ENCODE measurements at regions not wholly inside any gene's neighbourhood (a gene's known extent, or its start where the extent isn't known, plus 50 kb on each side); places are given as distances from the start of the nearest gene placed in this dataset.

- H3K4me2 ChIP-seq (replicated peaks; ENCODE audit: low read depth, low read length, poor library complexity, severe bottlenecking): no peak overlapping the region
- POLR2A ChIA-PET: no interaction called here
Observed at GRCh38 chr1:192438737-192439136, 121.9 kb downstream of the RGS21 start.

GRCh38 chr1:192439373-192440025 is 122.7 kb downstream of the RGS21 start:
- no peak overlapping the region for H3K9ac ChIP-seq (ENCODE audit: low read length)

More at GRCh38 chr1:192438737-192439136, 121.9 kb downstream of the RGS21 start:
- TF ChIP-seq EZH2 (IDR thresholded peaks at IDR 0.05; ENCODE audit: borderline replicate concordance, insufficient read depth, low read depth, low read length, poor library complexity, severe bottlenecking): no peak
- no peak for TF ChIP-seq CTCF (IDR thresholded peaks at IDR 0.05)
- Histone ChIP-seq H3K4me1 (ENCODE audit: control insufficient read depth in 2 of 2, insufficient read depth in 2 of 2, low read length in 2 of 2) (no peaks in the 10 kb centered on the region), H3K27ac (ENCODE audit: low read length in 2 of 2) (no peak overlapping the region), H3K4me3 (ENCODE audit: control extremely low read depth in 1 of 5, extremely low read depth in 1 of 5, insufficient read depth in 1 of 5, low read depth in 2 of 5, low read length in 4 of 5) (no peak overlapping the region), H3K9me3 (ENCODE audit: control extremely low read depth in 1 of 3, control insufficient read depth in 2 of 3, insufficient read depth in 1 of 3, low read length in 2 of 3) (no peaks in the 10 kb centered on the region), H3K9ac (ENCODE audit: low read length) (no peak overlapping the region), H3K27me3 (replicated peaks in 1 of 4; ENCODE audit: control extremely low read depth in 1 of 4, control insufficient read depth in 3 of 4, insufficient read depth in 4 of 4, low read length in 3 of 4) (no peaks in the 10 kb centered on the region), H3K36me3 (replicated peaks in 1 of 2; ENCODE audit: control extremely low read depth in 1 of 2, control insufficient read depth in 1 of 2, extremely low read depth in 1 of 2, insufficient read depth in 2 of 2, low read length in 1 of 2) (no peaks in the 10 kb centered on the region), H4K20me1 (ENCODE audit: control insufficient read depth, insufficient read depth, low read length, poor library complexity, severe bottlenecking) (no peaks in the 10 kb centered on the region), H2AFZ (ENCODE audit: insufficient read depth, low read depth, low read length, poor library complexity, severe bottlenecking) (no peak overlapping the region), H3K79me2 (ENCODE audit: control insufficient read depth, insufficient read depth, low read length) (no peaks in the 10 kb centered on the region)
- CTCF ChIA-PET: no interaction called here
- H3K9me3 Mint-ChIP-seq (ENCODE audit: insufficient read depth): no peaks in the 10 kb centered on the region
- WGBS (ENCODE audit: insufficient coverage): 60% methylated on average over 1 of the region's 3 CpGs
- no peak for DNase-seq
- intact Hi-C loops (cut with micrococcal nuclease): no loop called here
- no peak overlapping the region for H3K4me3 Mint-ChIP-seq
- no peaks in the 10 kb centered on the region for H3K4me1 Mint-ChIP-seq
- H3K27ac Mint-ChIP-seq: no peak overlapping the region
- ATAC-seq (ENCODE audit: low read depth): no peak
- H3K27me3 Mint-ChIP-seq: peaks cover 6% of the 10 kb centered on the region

More at GRCh38 chr1:192439373-192440025, 122.7 kb downstream of the RGS21 start:
- Histone ChIP-seq H3K4me2 (replicated peaks; ENCODE audit: low read depth, low read length, poor library complexity, severe bottlenecking) (no peak overlapping the region), H3K27me3 (replicated peaks in 1 of 4; ENCODE audit: control extremely low read depth in 1 of 4, control insufficient read depth in 3 of 4, insufficient read depth in 4 of 4, low read length in 3 of 4) (no peaks in the 10 kb centered on the region), H3K4me3 (ENCODE audit: control extremely low read depth in 1 of 5, extremely low read depth in 1 of 5, insufficient read depth in 1 of 5, low read depth in 2 of 5, low read length in 4 of 5) (no peak overlapping the region), H3K79me2 (ENCODE audit: control insufficient read depth, insufficient read depth, low read length) (no peaks in the 10 kb centered on the region), H3K9me3 (ENCODE audit: control extremely low read depth in 1 of 3, control insufficient read depth in 2 of 3, insufficient read depth in 1 of 3, low read length in 2 of 3) (no peaks in the 10 kb centered on the region), H3K27ac (ENCODE audit: low read length in 2 of 2) (no peak overlapping the region), H2AFZ (ENCODE audit: insufficient read depth, low read depth, low read length, poor library complexity, severe bottlenecking) (no peak overlapping the region), H3K36me3 (replicated peaks in 1 of 2; ENCODE audit: control extremely low read depth in 1 of 2, control insufficient read depth in 1 of 2, extremely low read depth in 1 of 2, insufficient read depth in 2 of 2, low read length in 1 of 2) (no peaks in the 10 kb centered on the region), H3K4me1 (ENCODE audit: control insufficient read depth in 2 of 2, insufficient read depth in 2 of 2, low read length in 2 of 2) (no peaks in the 10 kb centered on the region), H4K20me1 (ENCODE audit: control insufficient read depth, insufficient read depth, low read length, poor library complexity, severe bottlenecking) (no peaks in the 10 kb centered on the region)
- Mint-ChIP-seq H3K27me3 (peaks cover 6% of the 10 kb centered on the region), H3K4me1 (no peaks in the 10 kb centered on the region), H3K9me3 (ENCODE audit: insufficient read depth) (no peaks in the 10 kb centered on the region), H3K4me3 (no peak overlapping the region), H3K27ac (no peak overlapping the region)
- WGBS (ENCODE audit: insufficient coverage): 80% methylated on average over 2 of the region's 6 CpGs
- intact Hi-C loops (cut with micrococcal nuclease): no loop called here
- CTCF ChIA-PET: no interaction called here
- ATAC-seq (ENCODE audit: low read depth) (no peak), DNase-seq (no peak)
- POLR2A ChIA-PET: no interaction called here
- TF ChIP-seq CTCF (IDR thresholded peaks at IDR 0.05) (no peak), EZH2 (IDR thresholded peaks at IDR 0.05; ENCODE audit: borderline replicate concordance, insufficient read depth, low read depth, low read length, poor library complexity, severe bottlenecking) (no peak)

All from B cell (primary cell).